Activated B cell treated with CpG ODN at 0.5 μM for 24 hours (primary cell): ENCODE measurements at regions not wholly inside any gene's neighbourhood (a gene's known extent, or its start where the extent isn't known, plus 50 kb on each side); places are given as distances from the start of the nearest gene placed in this dataset.

Experiments
- ATAC-seq: fragments of 200-7000 bp; cut with Tn5 transposase; one replicate; pipeline ENCODE4 v1.10.0; 2021; ENCODE audit warnings: low read depth, mild to moderate bottlenecking, moderate library complexity
- CTCF ChIA-PET: fragments of 350-600 bp; sonication (Branson Sonifier 250); formaldehyde crosslinking; loops from one replicate; lab custom pipeline; 2021; ENCODE audit warnings: antibody characterized with exemption; lab: Charles Lee
- POLR2A ChIA-PET: fragments of 350-600 bp; sonication (Branson Sonifier 250); formaldehyde crosslinking; loops from one replicate; lab custom pipeline; 2021; ENCODE audit warnings: antibody characterized with exemption; lab: Charles Lee
- DNase-seq: peaks from one replicate; pipeline ENCODE4 v3.0.0; 2022
- H3K27ac Mint-ChIP-seq: one replicate; pipeline ENCODE4 v1.8.0; 2020; ENCODE audit warnings: mixed read lengths
- H3K27me3 Mint-ChIP-seq: one replicate; pipeline ENCODE4 v1.8.0; 2021; ENCODE audit warnings: mixed read lengths
- H3K36me3 Mint-ChIP-seq: one replicate; pipeline ENCODE4 v1.8.0; 2021; ENCODE audit warnings: low read depth, mixed read lengths
- H3K4me1 Mint-ChIP-seq: one replicate; pipeline ENCODE4 v1.8.0; 2021; ENCODE audit warnings: mixed read lengths
- H3K4me3 Mint-ChIP-seq: one replicate; pipeline ENCODE4 v1.8.0; 2020; ENCODE audit warnings: mild to moderate bottlenecking, mixed read lengths
- H3K9me3 Mint-ChIP-seq: one replicate; pipeline ENCODE4 v1.8.0; 2020; ENCODE audit warnings: mixed read lengths
- intact Hi-C: fragments of 100-400 bp; cut with micrococcal nuclease; formaldehyde crosslinking; loops from one replicate; pipeline ENCODE4 v1.15.1; 2024
- TF ChIP-seq, protein P1 (sequence below): fragments of 200-600 bp; IDR thresholded peaks from one replicate; pipeline ENCODE4 v1.8.0; 2022; ENCODE audit warnings: antibody characterized with exemption, mild to moderate bottlenecking

DNA sequence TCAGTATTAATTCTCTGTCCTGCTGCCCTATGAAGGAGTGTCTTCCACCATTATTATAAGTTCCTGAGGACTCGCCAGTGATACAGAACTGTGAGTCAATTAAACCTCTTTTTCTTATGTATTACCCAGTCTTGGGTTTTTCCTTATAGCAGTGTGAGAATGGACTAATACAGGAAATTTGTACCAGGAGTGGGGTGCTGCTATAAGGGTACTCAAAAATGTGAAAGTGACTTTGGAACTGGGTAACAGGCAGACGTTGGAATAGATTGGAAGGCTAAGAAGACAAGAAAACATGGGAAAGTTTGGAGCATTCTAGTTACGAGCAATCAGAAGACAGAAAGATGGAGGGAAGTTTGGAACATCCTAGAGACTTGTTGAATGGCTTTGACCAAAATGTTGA is 616.7 kb upstream of the EPHA7 start:
- no peaks in the 10 kb centered on the region for H3K36me3 Mint-ChIP-seq
- CTCF ChIA-PET, result no interaction called here
- ATAC-seq (no peak), DNase-seq (no peak)
- TF ChIP-seq, protein P1, sequence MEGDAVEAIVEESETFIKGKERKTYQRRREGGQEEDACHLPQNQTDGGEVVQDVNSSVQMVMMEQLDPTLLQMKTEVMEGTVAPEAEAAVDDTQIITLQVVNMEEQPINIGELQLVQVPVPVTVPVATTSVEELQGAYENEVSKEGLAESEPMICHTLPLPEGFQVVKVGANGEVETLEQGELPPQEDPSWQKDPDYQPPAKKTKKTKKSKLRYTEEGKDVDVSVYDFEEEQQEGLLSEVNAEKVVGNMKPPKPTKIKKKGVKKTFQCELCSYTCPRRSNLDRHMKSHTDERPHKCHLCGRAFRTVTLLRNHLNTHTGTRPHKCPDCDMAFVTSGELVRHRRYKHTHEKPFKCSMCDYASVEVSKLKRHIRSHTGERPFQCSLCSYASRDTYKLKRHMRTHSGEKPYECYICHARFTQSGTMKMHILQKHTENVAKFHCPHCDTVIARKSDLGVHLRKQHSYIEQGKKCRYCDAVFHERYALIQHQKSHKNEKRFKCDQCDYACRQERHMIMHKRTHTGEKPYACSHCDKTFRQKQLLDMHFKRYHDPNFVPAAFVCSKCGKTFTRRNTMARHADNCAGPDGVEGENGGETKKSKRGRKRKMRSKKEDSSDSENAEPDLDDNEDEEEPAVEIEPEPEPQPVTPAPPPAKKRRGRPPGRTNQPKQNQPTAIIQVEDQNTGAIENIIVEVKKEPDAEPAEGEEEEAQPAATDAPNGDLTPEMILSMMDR, result no peak
- H3K9me3 Mint-ChIP-seq, result peaks cover 9% of the 10 kb centered on the region
- H3K4me1 Mint-ChIP-seq, result no peaks in the 10 kb centered on the region
- no peaks in the 10 kb centered on the region for H3K27me3 Mint-ChIP-seq
- no peak overlapping the region for H3K27ac Mint-ChIP-seq
- POLR2A ChIA-PET, result no interaction called here
- H3K4me3 Mint-ChIP-seq, result no peak overlapping the region
- intact Hi-C loops, result no loop called here

DNA sequence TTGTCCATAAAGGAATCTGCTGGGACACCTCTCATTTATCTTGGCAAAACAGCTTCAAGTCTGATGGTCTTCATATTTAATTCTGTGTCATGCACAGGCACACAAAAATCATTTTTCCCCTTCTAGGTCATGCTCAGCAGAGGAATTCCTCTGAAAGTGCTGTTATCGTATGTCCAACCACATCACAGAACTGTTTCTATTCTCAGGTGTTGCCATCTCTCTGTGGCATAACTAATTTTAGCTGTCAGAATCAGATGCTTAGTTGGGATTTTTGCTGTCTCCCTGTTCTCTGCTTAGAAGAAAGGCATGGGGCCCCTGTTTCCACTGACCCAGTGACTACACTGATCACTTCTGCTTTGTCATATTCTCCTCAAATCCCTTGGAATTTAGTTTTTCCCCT is 608.0 kb upstream of the EPHA7 start:
- H3K4me3 Mint-ChIP-seq, result no peak overlapping the region
- H3K4me1 Mint-ChIP-seq, result no peaks in the 10 kb centered on the region
- H3K27ac Mint-ChIP-seq, result no peak overlapping the region

DNA sequence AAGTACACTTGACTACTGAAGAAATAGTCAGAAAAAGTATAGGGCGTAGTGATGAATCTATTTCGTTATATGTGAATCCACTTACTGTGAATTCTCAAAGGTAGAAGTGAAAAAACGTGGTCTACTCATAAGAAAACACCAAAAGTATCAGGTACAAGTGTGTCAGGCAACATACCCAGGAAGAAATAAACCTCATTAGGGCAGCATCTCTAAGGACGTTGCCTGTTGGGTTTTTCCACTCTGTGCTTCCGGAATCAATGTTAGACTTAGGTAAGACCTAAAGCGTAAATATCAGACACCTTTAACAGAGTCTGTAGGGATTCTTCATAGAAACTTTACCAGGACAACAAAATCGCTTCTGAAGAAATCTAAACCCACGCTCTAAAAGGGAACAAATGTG is 607.2 kb upstream of the EPHA7 start:
- POLR2A ChIA-PET, result no interaction called here
- intact Hi-C loops, result no loop called here

More for the DNA sequence above, 608.0 kb upstream of the EPHA7 start:
- ChIA-PET CTCF (no interaction called here), POLR2A (no interaction called here)
- DNase-seq, result no peak
- H3K36me3 Mint-ChIP-seq, result no peaks in the 10 kb centered on the region
- no peak for ATAC-seq
- H3K9me3 Mint-ChIP-seq, result peaks cover 2% of the 10 kb centered on the region
- no peaks in the 10 kb centered on the region for H3K27me3 Mint-ChIP-seq
- TF ChIP-seq, protein P1, result no peak
- intact Hi-C loops, result no loop called here

DNA sequence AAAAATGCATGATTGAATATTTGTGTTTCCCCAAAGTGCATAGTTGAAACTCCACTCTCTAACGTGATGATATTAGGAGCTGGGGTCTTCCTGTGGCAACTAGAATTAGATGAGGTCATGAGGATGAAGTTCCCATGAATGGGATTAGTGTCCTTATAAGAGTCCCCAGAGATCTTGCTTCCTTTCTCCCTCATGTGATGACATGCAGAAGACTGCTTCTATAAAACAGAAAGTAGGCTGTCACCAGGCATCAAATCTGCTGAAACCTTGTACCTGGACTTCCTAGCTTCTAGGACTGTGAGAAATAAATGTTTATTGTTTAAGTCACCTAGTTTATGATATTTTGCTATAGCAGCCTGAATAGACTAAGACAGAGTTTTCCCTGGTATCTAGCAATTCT is 586.5 kb upstream of the EPHA7 start:
- POLR2A ChIA-PET, result no interaction called here
- no peak for DNase-seq
- CTCF ChIA-PET, result no interaction called here
- Mint-ChIP-seq H3K27me3 (no peaks in the 10 kb centered on the region), H3K4me1 (no peaks in the 10 kb centered on the region), H3K4me3 (no peak overlapping the region), H3K27ac (no peak overlapping the region), H3K9me3 (peaks cover 5% of the 10 kb centered on the region), H3K36me3 (no peaks in the 10 kb centered on the region)
- intact Hi-C loops, result no loop called here
- TF ChIP-seq, protein P1, result no peak
- no peak for ATAC-seq

More for the DNA sequence above, 607.2 kb upstream of the EPHA7 start:
- Mint-ChIP-seq H3K4me3 (no peak overlapping the region), H3K4me1 (no peaks in the 10 kb centered on the region), H3K27ac (no peak overlapping the region), H3K36me3 (no peaks in the 10 kb centered on the region), H3K27me3 (no peaks in the 10 kb centered on the region), H3K9me3 (peaks cover 2% of the 10 kb centered on the region)
- ATAC-seq (no peak), DNase-seq (no peak)
- CTCF ChIA-PET, result no interaction called here
- TF ChIP-seq, protein P1, result no peak

DNA sequence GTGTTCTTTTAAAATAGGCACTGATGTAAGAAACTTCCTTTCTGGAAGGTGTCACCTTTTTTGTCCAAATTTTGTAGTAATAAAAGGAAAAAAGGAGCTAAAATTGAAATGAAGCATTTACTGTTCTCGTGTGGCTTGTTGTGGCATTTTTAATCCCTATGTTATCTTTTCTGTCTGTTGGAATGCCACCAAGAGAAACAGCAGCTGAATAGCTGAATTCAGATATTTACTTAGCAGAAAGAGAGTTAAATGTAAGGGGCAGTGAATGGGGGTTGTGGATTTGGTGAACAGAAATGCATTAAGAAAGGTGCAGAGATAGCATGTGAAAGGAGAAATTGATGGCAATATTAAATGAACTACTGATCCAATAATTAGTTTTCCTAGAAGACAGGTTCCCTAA is 573.6 kb upstream of the EPHA7 start:
- no peaks in the 10 kb centered on the region for H3K27me3 Mint-ChIP-seq
- DNase-seq (no peak), ATAC-seq (no peak)
- ChIA-PET CTCF (no interaction called here), POLR2A (no interaction called here)
- intact Hi-C loops, result no loop called here
- no peaks in the 10 kb centered on the region for H3K4me1 Mint-ChIP-seq
- H3K36me3 Mint-ChIP-seq, result no peaks in the 10 kb centered on the region
- no peak overlapping the region for H3K4me3 Mint-ChIP-seq
- H3K27ac Mint-ChIP-seq, result no peak overlapping the region
- TF ChIP-seq, protein P1, result no peak
- H3K9me3 Mint-ChIP-seq, result peaks cover 4% of the 10 kb centered on the region
